Medulla oblongata (tissue), 1 donor: ENCODE measurements at regions not wholly inside any gene's neighbourhood (a gene's known extent, or its start where the extent isn't known, plus 50 kb on each side); places are given as distances from the start of the nearest gene placed in this dataset.
A peak's percentile ranks its signal among the peaks of the same experiment; 100 is the strongest.
"Not testable (repeated sequence)": the region's sequence is repeated elsewhere in the genome, so short reads cannot be mapped to it uniquely, and the experiment has no call there.

Source experiments
- DNase-seq: peaks from one replicate; pipeline ENCODE4 v3.0.0-alpha.2; 2015; ENCODE audit errors: extremely low spot score

- DNase-seq, result no peak
These were observed 315.3 kb upstream of the C1orf174 start for GRCh38 chr1:4215391-4215790.

GRCh38 chr1:4216231-4216630 lies 316.2 kb upstream of the C1orf174 start:
- DNase-seq, result no peak

GRCh38 chr1:4218619-4219018 lies 318.5 kb upstream of the C1orf174 start:
- no peak for DNase-seq

GRCh38 chr1:4219111-4219510 lies 319.0 kb upstream of the C1orf174 start:
- no peak for DNase-seq

GRCh38 chr1:4219826-4220225 lies 319.8 kb upstream of the C1orf174 start:
- DNase-seq, result no peak

GRCh38 chr1:4220362-4220761 lies 320.3 kb upstream of the C1orf174 start:
- DNase-seq, result no peak

GRCh38 chr1:4221107-4221506 lies 321.0 kb upstream of the C1orf174 start:
- no peak for DNase-seq

GRCh38 chr1:4224684-4225467 lies 324.8 kb upstream of the C1orf174 start:
- DNase-seq, result no peak

GRCh38 chr1:4227986-4228385 lies 327.9 kb upstream of the C1orf174 start:
- no peak for DNase-seq

- no peak for DNase-seq
These were observed 353.9 kb upstream of the C1orf174 start for GRCh38 chr1:4253935-4254334.

- no peak for DNase-seq
These were observed 356.3 kb upstream of the C1orf174 start for GRCh38 chr1:4256351-4256750.

- DNase-seq, result not testable (repeated sequence)
These were observed 358.2 kb upstream of the C1orf174 start for GRCh38 chr1:4258146-4258777.

GRCh38 chr1:4261327-4261726 lies 361.3 kb upstream of the C1orf174 start:
- DNase-seq, result no peak

GRCh38 chr1:4262665-4263064 lies 362.6 kb upstream of the C1orf174 start:
- DNase-seq, result no peak

- DNase-seq, result no peak
These were observed 363.6 kb upstream of the C1orf174 start for GRCh38 chr1:4263699-4264098.

GRCh38 chr1:4265836-4266235 lies 365.8 kb upstream of the C1orf174 start:
- DNase-seq, result peak; percentile 33

- no peak for DNase-seq
These were observed 367.5 kb upstream of the C1orf174 start for GRCh38 chr1:4267381-4268261.

- no peak for DNase-seq
These were observed 368.3 kb upstream of the C1orf174 start for GRCh38 chr1:4268262-4268888.

GRCh38 chr1:4268889-4269284 lies 368.8 kb upstream of the C1orf174 start:
- no peak for DNase-seq

GRCh38 chr1:4269330-4269729 lies 369.3 kb upstream of the C1orf174 start:
- no peak for DNase-seq

GRCh38 chr1:4269952-4270570 lies 370.0 kb upstream of the C1orf174 start:
- DNase-seq, result no peak
